BJ (cell line): ENCODE measurements at regions not wholly inside any gene's neighbourhood (a gene's known extent, or its start where the extent isn't known, plus 50 kb on each side); places are given as distances from the start of the nearest gene placed in this dataset.

Experiments used
- CTCF ChIA-PET: fragments of 350-600 bp; formaldehyde crosslinking; extraction: SDS; loops from one replicate; lab custom pipeline; 2021; ENCODE audit warnings: antibody characterized with exemption, inconsistent platforms; lab: Yijun Ruan, JAX
- POLR2A ChIA-PET: fragments of 300-600 bp; sonication (Branson Sonifier 250); formaldehyde crosslinking; extraction: SDS; loops from one replicate; lab custom pipeline; 2021; ENCODE audit warnings: antibody characterized with exemption; lab: Charles Lee
- DNase-seq: peaks from one replicate; pipeline ENCODE4 v3.0.0-alpha.2; 2011; ENCODE audit warnings: low read depth
- H3K27me3 ChIP-seq: 2 replicates; pipeline ENCODE4 v1.6.0; 2011; ENCODE audit warnings: low read length; ENCODE audit not compliant: control insufficient read depth, insufficient read depth
- H3K36me3 ChIP-seq: 2 replicates; pipeline ENCODE4 v1.5.1; 2011; ENCODE audit warnings: low read length; ENCODE audit not compliant: control insufficient read depth, insufficient read depth
- H3K4me3 ChIP-seq: 2 replicates; pipeline ENCODE4 v1.5.1; 2011; ENCODE audit warnings: low read depth, mild to moderate bottlenecking, control low read depth, low read length
- TF ChIP-seq, protein P1 (sequence below): IDR thresholded peaks from 2 replicates; pipeline ENCODE4 v1.5.1; 2011; ENCODE audit warnings: low read depth, mild to moderate bottlenecking, control low read depth, inconsistent platforms, low read length, moderate library complexity; ENCODE audit not compliant: insufficient read depth

DNA sequence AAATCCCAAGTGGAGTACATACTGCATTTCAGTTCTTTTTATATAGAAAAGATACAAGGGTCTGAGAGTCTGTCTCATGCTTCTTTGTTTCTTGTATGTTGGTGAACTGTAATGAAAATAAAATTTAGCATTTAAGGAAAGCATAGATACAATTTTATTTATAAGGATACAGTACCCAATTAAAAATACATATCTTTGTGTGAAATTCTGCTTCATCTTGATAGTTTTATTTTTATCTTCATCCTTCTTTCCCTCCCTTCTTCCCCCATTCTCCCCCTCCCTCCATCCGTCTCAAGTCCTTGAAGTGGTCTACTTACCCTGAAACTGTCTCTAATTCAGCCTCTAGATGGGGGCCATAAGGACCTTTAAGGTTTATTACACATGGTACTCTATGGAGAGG, 359.8 kb downstream of the CDH7 start:
- DNase-seq = no peak
- CTCF ChIA-PET = no interaction called here
- POLR2A ChIA-PET = no interaction called here
- H3K36me3 ChIP-seq = no peaks in the 10 kb centered on the region
- no peak overlapping the region for H3K4me3 ChIP-seq
- TF ChIP-seq, protein P1, sequence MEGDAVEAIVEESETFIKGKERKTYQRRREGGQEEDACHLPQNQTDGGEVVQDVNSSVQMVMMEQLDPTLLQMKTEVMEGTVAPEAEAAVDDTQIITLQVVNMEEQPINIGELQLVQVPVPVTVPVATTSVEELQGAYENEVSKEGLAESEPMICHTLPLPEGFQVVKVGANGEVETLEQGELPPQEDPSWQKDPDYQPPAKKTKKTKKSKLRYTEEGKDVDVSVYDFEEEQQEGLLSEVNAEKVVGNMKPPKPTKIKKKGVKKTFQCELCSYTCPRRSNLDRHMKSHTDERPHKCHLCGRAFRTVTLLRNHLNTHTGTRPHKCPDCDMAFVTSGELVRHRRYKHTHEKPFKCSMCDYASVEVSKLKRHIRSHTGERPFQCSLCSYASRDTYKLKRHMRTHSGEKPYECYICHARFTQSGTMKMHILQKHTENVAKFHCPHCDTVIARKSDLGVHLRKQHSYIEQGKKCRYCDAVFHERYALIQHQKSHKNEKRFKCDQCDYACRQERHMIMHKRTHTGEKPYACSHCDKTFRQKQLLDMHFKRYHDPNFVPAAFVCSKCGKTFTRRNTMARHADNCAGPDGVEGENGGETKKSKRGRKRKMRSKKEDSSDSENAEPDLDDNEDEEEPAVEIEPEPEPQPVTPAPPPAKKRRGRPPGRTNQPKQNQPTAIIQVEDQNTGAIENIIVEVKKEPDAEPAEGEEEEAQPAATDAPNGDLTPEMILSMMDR = no peak
- H3K27me3 ChIP-seq = no peaks in the 10 kb centered on the region

DNA sequence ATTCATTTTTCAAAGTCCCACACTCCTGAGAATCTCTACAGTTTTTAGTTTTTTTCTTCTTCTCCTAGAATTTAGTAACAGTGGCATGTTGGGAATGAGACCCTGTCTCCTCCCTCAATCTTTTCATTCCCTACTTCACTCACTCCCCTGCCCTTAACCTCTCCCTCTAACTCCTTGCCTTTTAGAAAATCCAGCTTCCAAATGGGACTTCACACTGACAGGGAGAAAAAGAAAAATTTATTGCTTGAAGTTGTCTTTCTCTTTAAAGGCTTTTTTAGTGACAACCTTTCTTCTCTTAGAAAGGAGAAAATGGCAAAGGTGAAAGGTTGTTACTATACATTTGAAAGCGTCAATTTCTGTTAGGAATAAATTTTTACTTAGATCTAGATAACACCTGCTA, 359.2 kb downstream of the CDH7 start:
- no peaks in the 10 kb centered on the region for H3K27me3 ChIP-seq
- H3K36me3 ChIP-seq = no peaks in the 10 kb centered on the region
- ChIA-PET POLR2A (no interaction called here), CTCF (no interaction called here)
- no peak overlapping the region for H3K4me3 ChIP-seq
- TF ChIP-seq, protein P1 = no peak
- DNase-seq = no peak

DNA sequence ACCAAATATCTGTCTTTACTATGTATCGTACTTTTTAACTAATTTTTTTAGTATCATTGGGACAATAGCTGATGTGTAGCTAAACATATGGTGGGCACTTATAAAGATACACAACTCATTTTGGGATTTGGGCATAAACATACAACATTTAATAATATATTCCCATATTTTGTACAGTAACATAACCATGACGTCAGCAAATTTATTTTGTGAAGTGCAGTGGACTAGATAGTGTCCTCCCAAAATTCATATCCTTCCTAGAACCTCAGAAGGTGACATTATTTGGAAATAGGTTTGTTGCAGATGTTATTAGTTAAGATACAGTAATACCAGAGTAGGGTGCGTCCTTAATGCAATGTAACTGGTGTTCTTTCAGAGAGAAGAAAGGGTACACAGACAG, 356.7 kb downstream of the CDH7 start:
- no peak for DNase-seq
- CTCF ChIA-PET = interaction anchor here (1.4 kb wide), 1 partner anchor 15 kb away, joined by 3 read pairs; no protein-coding TSS in a partner anchor
- H3K36me3 ChIP-seq = no peaks in the 10 kb centered on the region
- H3K27me3 ChIP-seq = no peaks in the 10 kb centered on the region
- TF ChIP-seq, protein P1 = no peak
- H3K4me3 ChIP-seq = no peak overlapping the region
- POLR2A ChIA-PET = no interaction called here

DNA sequence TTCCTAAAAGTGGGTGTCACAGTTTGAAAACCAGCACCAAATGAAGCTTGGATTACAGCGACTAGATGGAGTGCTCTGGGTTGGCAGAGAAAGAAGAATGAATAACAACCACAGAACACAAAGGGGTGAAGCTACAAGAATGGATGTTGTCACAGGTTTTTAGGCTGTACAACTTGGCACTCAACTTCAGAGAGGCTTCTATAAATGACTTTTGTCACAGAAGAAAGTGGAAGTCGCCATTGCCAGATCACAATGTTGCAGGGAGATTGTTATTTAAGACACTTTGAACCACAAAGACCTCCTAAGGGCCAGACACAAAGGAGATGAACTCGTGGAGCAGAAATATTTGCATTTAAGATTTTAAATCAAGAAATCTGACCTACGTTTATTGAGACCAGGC, 354.2 kb downstream of the CDH7 start:
- POLR2A ChIA-PET = no interaction called here
- DNase-seq = no peak
- TF ChIP-seq, protein P1 = no peak
- CTCF ChIA-PET = interaction anchor here (0.9 kb wide), 1 partner anchor 21 kb away, joined by 3 read pairs; no protein-coding TSS in a partner anchor
- Histone ChIP-seq H3K36me3 (no peaks in the 10 kb centered on the region), H3K4me3 (no peak overlapping the region), H3K27me3 (no peaks in the 10 kb centered on the region)

DNA sequence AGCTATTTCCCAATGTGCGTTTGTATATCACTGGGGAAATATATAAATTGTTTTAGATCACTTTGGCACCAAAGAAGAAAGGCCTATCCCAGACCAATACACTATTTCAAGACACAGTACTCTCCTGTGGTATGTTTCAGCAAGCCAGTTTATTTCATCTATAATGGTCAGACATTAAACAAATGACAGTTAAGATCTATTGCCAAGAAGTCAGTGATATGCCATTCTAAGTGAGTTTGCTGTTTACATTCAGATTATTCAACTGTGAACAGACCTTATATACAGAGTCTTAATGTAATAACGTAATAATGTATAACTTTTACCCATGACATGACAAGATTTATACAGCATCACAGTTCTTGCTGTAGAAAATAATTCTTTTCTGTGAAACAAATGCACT, 352.7 kb downstream of the CDH7 start:
- POLR2A ChIA-PET = no interaction called here
- DNase-seq = no peak
- Histone ChIP-seq H3K4me3 (no peak overlapping the region), H3K27me3 (no peaks in the 10 kb centered on the region), H3K36me3 (no peaks in the 10 kb centered on the region)
- CTCF ChIA-PET = no interaction called here
- TF ChIP-seq, protein P1 = no peak
